ENCODE measurements at regions not wholly inside any gene's neighbourhood (a gene's known extent, or its start where the extent isn't known, plus 50 kb on each side); places are given as distances from the start of the nearest gene placed in this dataset.
A peak's percentile ranks its signal among the peaks of the same experiment; 100 is the strongest.
"Not testable (repeated sequence)": the region's sequence is repeated elsewhere in the genome, so short reads cannot be mapped to it uniquely, and the experiment has no call there.

- no peak overlapping the region for H3K27ac Mint-ChIP-seq
- no peak for DNase-seq
- H3K27me3 Mint-ChIP-seq = peaks cover 41% of the 10 kb centered on the region
- ATAC-seq = no peak
- no peaks in the 10 kb centered on the region for H3K9me3 Mint-ChIP-seq
- no peak overlapping the region for H3K4me3 Mint-ChIP-seq
- H3K4me1 Mint-ChIP-seq = no peaks in the 10 kb centered on the region
These were observed 54.3 kb upstream of the CREB3L1 start for GRCh38 chr11:46223252-46223513.

GRCh38 chr11:46222490-46223251 is 54.8 kb upstream of the CREB3L1 start:
- Mint-ChIP-seq H3K9me3 (no peaks in the 10 kb centered on the region), H3K4me1 (no peaks in the 10 kb centered on the region), H3K27me3 (peaks cover 44% of the 10 kb centered on the region), H3K4me3 (no peak overlapping the region), H3K27ac (no peak overlapping the region)
- DNase-seq = no peak
- ATAC-seq = no peak

- Mint-ChIP-seq H3K27me3 (peaks cover 41% of the 10 kb centered on the region), H3K9me3 (no peaks in the 10 kb centered on the region), H3K4me1 (peaks cover 10% of the 10 kb centered on the region), H3K27ac (no peak overlapping the region), H3K4me3 (no peak overlapping the region)
- ATAC-seq = no peak
- no peak for DNase-seq
These were observed 57.1 kb upstream of the CREB3L1 start for GRCh38 chr11:46220313-46220712.

- DNase-seq = no peak
- H3K27me3 Mint-ChIP-seq = peaks cover 34% of the 10 kb centered on the region
- H3K4me3 Mint-ChIP-seq = no peak overlapping the region
- H3K9me3 Mint-ChIP-seq = no peaks in the 10 kb centered on the region
- no peak for ATAC-seq
- H3K27ac Mint-ChIP-seq = peak overlapping the region in 1 of 2 donors; percentile 42
- peaks cover 12% of the 10 kb centered on the region for H3K4me1 Mint-ChIP-seq
These were observed 60.7 kb upstream of the CREB3L1 start for GRCh38 chr11:46216765-46217089.

GRCh38 chr11:46216019-46216764 is 61.3 kb upstream of the CREB3L1 start:
- Mint-ChIP-seq H3K4me1 (peaks cover 12% of the 10 kb centered on the region), H3K27me3 (peaks cover 34% of the 10 kb centered on the region), H3K27ac (peak overlapping the region in 1 of 2 donors; percentile 42), H3K9me3 (no peaks in the 10 kb centered on the region), H3K4me3 (no peak overlapping the region)
- ATAC-seq (no peak), DNase-seq (no peak)

- Mint-ChIP-seq H3K27me3 (peaks cover 34% of the 10 kb centered on the region), H3K9me3 (no peaks in the 10 kb centered on the region)
- no peak for ATAC-seq
These were observed 62.1 kb upstream of the CREB3L1 start for GRCh38 chr11:46215208-46215931.

GRCh38 chr11:46212720-46213119 is 64.7 kb upstream of the CREB3L1 start:
- H3K27me3 Mint-ChIP-seq = peaks cover 29% of the 10 kb centered on the region
- no peak for ATAC-seq
- H3K4me3 Mint-ChIP-seq = no peak overlapping the region
- H3K27ac Mint-ChIP-seq = peak overlapping the region in 1 of 2 donors; percentile 43
- peaks cover 27% of the 10 kb centered on the region for H3K4me1 Mint-ChIP-seq
- no peak for DNase-seq
- H3K9me3 Mint-ChIP-seq = no peaks in the 10 kb centered on the region

More at GRCh38 chr11:46215208-46215931, 62.1 kb upstream of the CREB3L1 start:
- Mint-ChIP-seq H3K4me3 (no peak overlapping the region), H3K4me1 (peaks cover 17% of the 10 kb centered on the region), H3K27ac (no peak overlapping the region)
- no peak for DNase-seq

GRCh38 chr11:46210856-46211255 is 66.6 kb upstream of the CREB3L1 start:
- H3K4me3 Mint-ChIP-seq = no peak overlapping the region
- no peak overlapping the region for H3K27ac Mint-ChIP-seq
- ATAC-seq (no peak), DNase-seq (no peak)
- peaks cover 11% of the 10 kb centered on the region for H3K27me3 Mint-ChIP-seq
- no peaks in the 10 kb centered on the region for H3K9me3 Mint-ChIP-seq
- H3K4me1 Mint-ChIP-seq = peaks cover 22% of the 10 kb centered on the region

- peak; percentile 62 for ATAC-seq
- DNase-seq = no peak
- Mint-ChIP-seq H3K9me3 (no peaks in the 10 kb centered on the region), H3K4me1 (peaks cover 15% of the 10 kb centered on the region), H3K27ac (no peak overlapping the region), H3K4me3 (peak overlapping the region in 1 of 2 donors; percentile 8), H3K27me3 (peaks cover 8% of the 10 kb centered on the region)
These were observed 67.3 kb upstream of the CREB3L1 start for GRCh38 chr11:46210133-46210636.

- ATAC-seq, H3K4me3 Mint-ChIP-seq: not testable (repeated sequence)
These were observed 67.8 kb upstream of the CREB3L1 start for GRCh38 chr11:46209624-46210023.

GRCh38 chr11:46208803-46209202 is 68.7 kb upstream of the CREB3L1 start:
- ATAC-seq = no peak
- no peak overlapping the region for H3K4me3 Mint-ChIP-seq
- H3K4me1 Mint-ChIP-seq = peaks cover 15% of the 10 kb centered on the region
- H3K9me3 Mint-ChIP-seq = no peaks in the 10 kb centered on the region
- DNase-seq = no peak
- peaks cover 21% of the 10 kb centered on the region for H3K27me3 Mint-ChIP-seq
- no peak overlapping the region for H3K27ac Mint-ChIP-seq

More at GRCh38 chr11:46209624-46210023, 67.8 kb upstream of the CREB3L1 start:
- Mint-ChIP-seq H3K4me1 (peaks cover 15% of the 10 kb centered on the region), H3K27me3 (peaks cover 13% of the 10 kb centered on the region)
- DNase-seq, H3K9me3 Mint-ChIP-seq, H3K27ac Mint-ChIP-seq: not testable (repeated sequence)

- Mint-ChIP-seq H3K4me1 (peaks cover 15% of the 10 kb centered on the region), H3K27ac (no peak overlapping the region), H3K27me3 (peaks cover 25% of the 10 kb centered on the region), H3K4me3 (no peak overlapping the region), H3K9me3 (no peaks in the 10 kb centered on the region)
- DNase-seq (no peak), ATAC-seq (no peak)
These were observed 70.2 kb upstream of the CREB3L1 start for GRCh38 chr11:46207270-46207669.

- not testable (repeated sequence) for H3K27ac Mint-ChIP-seq, H3K9me3 Mint-ChIP-seq, DNase-seq
These were observed 73.0 kb upstream of the CREB3L1 start for GRCh38 chr11:46204415-46204814.

GRCh38 chr11:46203746-46204145 is 73.7 kb upstream of the CREB3L1 start:
- no peak for DNase-seq

More at GRCh38 chr11:46204415-46204814, 73.0 kb upstream of the CREB3L1 start:
- H3K27me3 Mint-ChIP-seq = peaks cover 33% of the 10 kb centered on the region
- not testable (repeated sequence) for H3K4me3 Mint-ChIP-seq, ATAC-seq, H3K4me1 Mint-ChIP-seq

GRCh38 chr11:46202696-46203391 is 74.6 kb upstream of the CREB3L1 start:
- ATAC-seq = no peak
- Mint-ChIP-seq H3K27me3 (peaks cover 27% of the 10 kb centered on the region), H3K4me3 (no peak overlapping the region), H3K4me1 (no peaks in the 10 kb centered on the region), H3K27ac (no peak overlapping the region), H3K9me3 (no peaks in the 10 kb centered on the region)
- DNase-seq = no peak

More at GRCh38 chr11:46203746-46204145, 73.7 kb upstream of the CREB3L1 start:
- Mint-ChIP-seq H3K9me3 (no peaks in the 10 kb centered on the region), H3K27me3 (peaks cover 27% of the 10 kb centered on the region), H3K4me1 (no peaks in the 10 kb centered on the region), H3K27ac (no peak overlapping the region), H3K4me3 (no peak overlapping the region)
- ATAC-seq = no peak
